Body of pancreas (tissue), 4 donors: ENCODE measurements at regions not wholly inside any gene's neighbourhood (a gene's known extent, or its start where the extent isn't known, plus 50 kb on each side); places are given as distances from the start of the nearest gene placed in this dataset.

Experiments used
- CTCF ChIP-seq, 7 experiments: fragments of 450-650 bp in 4 of 7; fragments of 200-600 bp in 3 of 7; sonication (generic) in 3 of 7; IDR thresholded peaks; one replicate each; pipeline ENCODE4 v1.5.1; 2016 to 2019; ENCODE audit warnings: antibody characterized with exemption in 7 of 7
- POLR2A ChIP-seq, 3 donors: fragments of 450-650 bp; IDR thresholded peaks; one replicate each; pipeline ENCODE4 v1.6.1; 2016; ENCODE audit warnings: antibody characterized with exemption in 3 of 3, mild to moderate bottlenecking in 2 of 3

GRCh38 chr3:117520582-117520981, 811.0 kb downstream of the TUSC7 start:
- no peak for TF ChIP-seq CTCF (IDR thresholded peaks at IDR 0.05)
- no peak for TF ChIP-seq POLR2A (IDR thresholded peaks at IDR 0.05)
